HG03139 (cell line): ENCODE measurements at regions not wholly inside any gene's neighbourhood (a gene's known extent, or its start where the extent isn't known, plus 50 kb on each side); places are given as distances from the start of the nearest gene placed in this dataset.

Experiments used
- ATAC-seq: cut with Tn5 transposase; IDR thresholded peaks from one replicate; pipeline ENCODE4 v1.9.1; 2021; ENCODE audit not compliant: unreplicated experiment

DNA sequence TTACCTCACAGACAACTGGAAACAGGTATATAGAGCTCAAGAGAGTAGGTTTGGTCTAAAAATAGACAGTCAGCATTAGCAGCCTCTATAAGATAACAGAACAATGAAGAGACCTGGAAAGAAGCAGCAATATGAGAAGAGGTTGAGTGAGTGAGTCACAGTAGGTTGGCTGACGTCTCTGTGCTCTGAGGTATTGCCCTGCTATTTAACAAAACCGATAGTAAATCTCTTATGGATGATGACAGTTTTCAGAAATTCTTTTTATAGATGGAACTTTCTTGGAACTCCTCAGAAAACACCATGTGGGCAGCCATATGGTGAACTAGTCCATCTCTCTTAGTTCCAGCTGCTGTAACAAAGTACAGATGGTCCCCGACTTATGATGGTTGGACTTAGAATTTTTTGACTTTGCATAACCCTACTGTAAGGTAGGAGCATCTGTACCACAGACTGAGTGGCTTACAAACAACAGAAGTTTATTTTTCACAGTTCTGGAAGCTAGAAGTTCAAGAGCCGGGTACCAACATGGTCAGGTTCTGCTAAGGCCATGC is 123.5 kb downstream of the MBD2 start:
- no peak for ATAC-seq

DNA sequence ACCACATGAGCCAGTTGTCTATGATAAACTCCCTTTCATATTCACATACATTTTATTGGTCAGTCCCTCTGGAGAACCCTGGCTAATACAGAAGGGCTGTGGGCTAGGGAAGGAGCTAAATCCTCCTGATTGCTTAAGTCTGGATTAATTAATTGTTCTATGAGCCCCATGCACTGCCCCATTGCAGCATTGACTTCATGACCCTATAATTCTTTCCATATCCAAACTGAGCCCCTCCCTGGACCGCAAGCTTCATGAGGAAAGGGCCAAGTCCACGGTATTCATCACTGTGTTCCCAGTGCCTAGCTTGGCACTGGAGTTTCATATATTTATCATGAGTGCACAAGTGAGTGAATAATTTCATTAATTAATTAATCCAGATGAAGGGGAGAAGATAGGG is 124.0 kb downstream of the MBD2 start:
- no peak for ATAC-seq

GRCh38 chr18:54094474-54094873 is 130.0 kb downstream of the MBD2 start:
- peak; percentile 59 for ATAC-seq

DNA sequence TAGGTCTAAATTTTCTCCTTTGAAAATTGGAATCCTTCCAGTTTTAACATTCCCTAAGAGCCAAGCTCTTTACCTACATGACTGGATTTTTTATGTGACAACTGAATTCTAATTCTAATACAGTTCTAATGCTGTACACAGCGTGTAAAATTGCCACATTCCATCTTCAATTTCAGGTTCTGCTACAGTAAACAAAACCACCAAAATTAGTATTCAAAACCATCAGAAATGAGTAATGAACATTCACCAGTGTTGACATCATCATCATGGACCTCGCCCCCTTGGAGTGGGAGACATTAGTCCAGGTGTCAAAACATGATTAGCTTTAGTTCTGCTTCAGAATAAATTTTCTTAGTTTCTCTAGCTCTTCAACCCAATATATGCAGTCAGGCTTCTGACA is 133.6 kb downstream of the MBD2 start:
- no peak for ATAC-seq

DNA sequence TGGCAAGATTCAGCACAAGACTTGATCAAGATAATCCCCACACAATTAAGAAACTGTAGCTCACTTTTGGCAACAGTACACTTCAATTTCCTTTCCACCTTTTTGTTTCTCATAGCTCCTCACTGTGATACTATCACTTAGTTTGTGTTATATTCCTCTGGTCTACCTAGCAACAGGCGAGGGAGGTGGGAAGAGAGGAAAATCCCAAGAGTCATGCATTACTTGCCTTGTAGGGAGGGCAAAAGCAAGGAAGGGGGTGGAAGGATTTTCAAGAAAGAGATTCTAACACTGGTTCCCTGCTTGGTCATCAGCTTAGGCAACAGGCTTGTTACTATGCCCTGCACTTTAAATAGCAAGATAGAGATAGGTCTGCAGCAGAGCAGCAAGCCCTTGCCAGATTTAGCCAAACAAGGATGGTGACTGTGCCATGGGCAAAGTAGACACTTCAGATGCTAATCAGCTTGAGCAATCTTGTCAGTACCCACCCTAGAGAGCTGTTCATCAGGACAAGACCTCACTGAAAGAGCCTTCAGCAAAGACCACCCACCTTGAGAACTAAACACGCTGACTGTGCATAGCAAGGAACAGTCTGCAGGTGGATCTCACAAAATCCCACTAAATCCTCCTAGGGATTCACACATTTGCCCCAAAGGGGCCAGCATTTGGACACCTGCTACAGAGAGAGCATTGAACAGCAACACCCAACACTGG is 134.6 kb downstream of the MBD2 start:
- no peak for ATAC-seq

GRCh38 chr18:54086863-54087262 is 137.6 kb downstream of the MBD2 start:
- peak; percentile 31 for ATAC-seq

DNA sequence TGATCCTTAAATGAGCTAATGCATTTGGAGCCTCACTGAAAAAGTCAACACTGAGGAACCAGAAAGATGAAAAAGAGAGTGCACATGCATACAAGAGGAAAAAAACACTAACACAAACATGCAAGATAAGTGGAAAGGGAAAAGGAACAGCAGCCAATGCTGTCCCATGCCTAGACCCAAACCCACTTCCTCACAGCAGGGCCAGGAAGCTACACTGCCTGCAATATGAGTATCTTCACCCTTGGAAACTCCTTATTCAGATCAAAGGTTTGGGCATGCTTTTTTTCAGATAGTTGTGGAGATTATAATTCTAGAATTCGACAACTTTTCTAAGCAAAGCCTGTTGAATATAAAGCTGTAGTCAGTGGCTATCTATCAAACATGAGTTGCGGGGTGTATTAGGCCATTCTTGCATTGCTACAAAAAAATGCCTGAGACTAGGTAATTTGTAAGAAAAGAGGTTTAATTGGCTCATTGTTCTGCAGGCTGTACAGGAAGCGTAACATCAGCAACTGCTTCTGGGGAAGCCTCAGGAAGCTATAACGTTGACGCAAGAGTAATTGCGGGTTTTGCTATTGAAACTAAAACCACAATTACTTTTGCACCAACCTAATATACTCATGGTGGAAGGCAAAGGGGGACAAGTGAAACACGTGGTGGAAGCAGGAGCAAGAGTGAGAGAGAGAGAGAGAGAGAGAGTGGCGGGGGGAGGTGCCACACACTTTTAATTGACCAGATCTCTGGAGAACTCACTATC is 138.2 kb downstream of the MBD2 start:
- ATAC-seq = peak; percentile 85

DNA sequence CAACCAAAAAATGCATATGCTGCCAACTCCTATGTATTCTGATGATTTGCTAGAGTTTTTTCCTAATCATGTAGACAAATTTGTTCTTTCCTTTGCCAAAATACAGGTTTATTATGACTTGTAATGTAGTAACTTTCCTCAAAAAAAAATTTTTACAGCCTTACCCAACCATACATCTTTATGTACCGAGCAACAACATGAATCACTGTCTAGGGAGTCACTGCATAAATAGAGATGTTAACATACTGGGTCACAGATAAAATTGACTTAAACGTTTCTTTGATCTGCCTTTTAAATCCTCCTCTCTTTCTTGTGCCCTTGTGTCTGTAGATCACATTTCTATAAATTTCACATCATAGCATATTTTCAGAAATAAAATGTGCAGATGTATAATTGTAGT is 143.6 kb downstream of the MBD2 start:
- ATAC-seq = no peak

DNA sequence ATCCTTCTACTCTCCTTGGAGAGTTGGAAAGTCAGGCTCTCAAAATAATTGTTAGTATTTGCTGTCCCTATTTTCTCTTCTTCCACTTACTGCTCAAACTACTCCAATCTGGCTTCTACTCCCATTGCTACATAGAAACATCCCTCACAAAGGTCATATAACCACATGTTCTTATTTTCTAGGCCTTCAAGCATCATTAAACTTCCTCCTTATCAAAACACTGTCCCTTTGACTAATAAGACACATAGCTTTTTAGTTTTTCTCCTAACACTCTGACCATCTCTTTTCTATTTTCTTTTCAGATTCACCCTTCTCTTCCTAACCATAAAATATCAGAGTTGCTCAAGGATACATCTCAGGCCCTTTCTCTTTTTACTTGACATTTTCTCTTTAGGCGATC is 148.3 kb downstream of the MBD2 start:
- no peak for ATAC-seq

GRCh38 chr18:54075689-54076088 is 148.8 kb downstream of the MBD2 start:
- no peak for ATAC-seq

- ATAC-seq = no peak
These were observed 154.7 kb downstream of the MBD2 start for GRCh38 chr18:54069729-54070128.

DNA sequence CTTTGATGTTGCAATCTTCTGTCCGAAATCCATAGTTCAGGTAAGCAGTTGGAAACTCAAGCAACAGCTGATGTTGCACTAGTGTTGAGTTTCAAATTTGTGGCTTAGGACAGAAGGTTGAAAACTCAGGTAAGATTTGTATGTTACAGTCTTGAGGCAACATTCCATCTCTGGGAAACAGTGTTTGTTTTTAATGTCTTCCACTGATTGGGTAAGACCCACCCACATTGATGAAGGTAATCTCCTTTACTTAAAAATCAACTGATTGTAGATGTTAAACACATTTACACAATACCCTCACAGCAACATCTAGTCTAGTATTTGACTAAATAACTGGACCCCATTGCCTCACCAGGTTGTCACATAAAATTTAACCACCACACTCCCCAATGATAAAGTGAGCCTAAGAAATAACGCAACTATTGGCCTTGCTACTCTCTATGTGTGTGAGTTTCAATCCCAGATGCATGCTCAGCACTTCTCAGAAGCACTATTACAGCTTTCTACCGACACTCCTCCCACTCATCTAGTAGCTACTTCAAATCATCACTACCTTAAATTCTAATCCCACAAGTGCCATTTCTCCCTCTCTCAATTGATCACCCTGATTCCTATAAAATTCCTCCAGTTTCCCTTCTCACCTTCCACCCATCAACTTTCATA is 164.0 kb downstream of the MBD2 start:
- no peak for ATAC-seq

GRCh38 chr18:54052732-54053429 is 171.6 kb downstream of the MBD2 start:
- no peak for ATAC-seq

- ATAC-seq = no peak
These were observed 172.2 kb downstream of the MBD2 start for GRCh38 chr18:54052259-54052658.

DNA sequence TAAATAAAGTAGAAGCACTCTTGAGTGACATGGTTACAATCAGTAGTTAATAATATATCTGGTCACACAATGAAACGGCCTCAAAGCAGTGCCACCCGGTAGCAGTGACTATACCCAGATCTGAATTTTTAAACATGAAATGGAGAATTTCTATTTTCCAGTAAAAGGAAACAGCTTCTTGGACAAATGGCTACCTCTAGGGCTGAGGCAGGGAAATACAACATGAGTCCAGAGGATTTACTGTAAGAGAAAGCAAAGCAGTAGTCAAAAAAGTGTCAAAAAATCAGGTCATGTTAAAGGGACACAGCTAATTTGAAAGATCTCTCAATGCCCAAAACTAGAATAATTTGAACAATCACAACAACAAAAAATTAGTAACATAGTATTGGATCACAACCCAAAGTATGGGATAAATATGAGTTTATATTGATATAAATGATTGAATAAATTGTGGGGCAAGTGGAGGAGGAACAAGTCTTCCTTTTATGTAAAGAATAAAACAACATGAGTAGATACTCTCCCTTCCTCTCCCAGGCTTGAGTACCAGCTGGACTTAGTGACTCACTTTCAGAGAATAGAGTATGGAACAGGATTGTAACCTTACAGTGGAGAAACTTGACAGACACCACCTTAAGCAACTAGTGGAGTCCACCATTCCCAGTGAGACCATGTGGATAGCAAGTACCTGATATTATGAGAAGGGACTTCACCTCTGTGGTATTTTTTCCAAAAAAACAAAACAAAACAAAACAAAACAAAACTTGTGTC is 180.8 kb downstream of the MBD2 start:
- no peak for ATAC-seq

DNA sequence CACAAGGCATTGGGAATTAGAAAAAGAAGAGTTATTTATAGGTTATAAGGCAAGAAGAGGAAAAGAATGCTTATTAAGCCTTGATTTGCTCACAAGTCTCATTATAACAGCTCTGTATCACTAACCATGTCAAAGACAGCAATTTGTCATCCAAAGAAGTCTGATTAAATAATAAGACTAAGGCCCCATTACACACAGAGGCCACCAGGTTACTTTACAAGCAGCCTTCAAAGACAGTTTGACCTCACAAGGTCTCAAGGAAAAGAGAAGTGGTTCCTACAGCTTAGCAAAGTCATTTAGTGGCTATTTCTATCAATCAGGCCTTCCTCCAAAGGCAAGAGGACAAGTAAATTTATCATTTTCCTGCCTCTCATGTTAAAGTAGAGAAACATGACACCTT is 188.5 kb downstream of the MBD2 start:
- ATAC-seq = no peak

- no peak for ATAC-seq
These were observed 191.4 kb downstream of the MBD2 start for GRCh38 chr18:54033052-54033451.

DNA sequence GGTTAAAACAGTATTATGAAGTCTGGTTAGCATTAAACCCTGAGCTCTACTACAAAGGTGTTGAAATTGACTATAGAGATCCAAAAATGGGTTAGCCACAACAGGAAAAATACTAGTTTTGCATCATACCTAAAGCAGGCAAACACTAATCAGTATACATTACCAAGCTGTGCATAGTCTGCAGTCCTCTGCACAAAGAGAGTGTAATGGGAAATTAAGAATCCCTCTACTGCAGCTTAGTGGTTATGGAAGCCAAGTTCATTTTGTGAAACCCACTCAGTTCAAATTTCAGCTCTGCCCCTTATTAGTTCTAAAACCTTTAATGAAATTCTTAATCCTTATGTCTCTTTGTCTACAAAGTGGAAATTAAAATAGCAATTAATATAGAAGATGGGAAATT is 192.1 kb downstream of the MBD2 start:
- no peak for ATAC-seq

DNA sequence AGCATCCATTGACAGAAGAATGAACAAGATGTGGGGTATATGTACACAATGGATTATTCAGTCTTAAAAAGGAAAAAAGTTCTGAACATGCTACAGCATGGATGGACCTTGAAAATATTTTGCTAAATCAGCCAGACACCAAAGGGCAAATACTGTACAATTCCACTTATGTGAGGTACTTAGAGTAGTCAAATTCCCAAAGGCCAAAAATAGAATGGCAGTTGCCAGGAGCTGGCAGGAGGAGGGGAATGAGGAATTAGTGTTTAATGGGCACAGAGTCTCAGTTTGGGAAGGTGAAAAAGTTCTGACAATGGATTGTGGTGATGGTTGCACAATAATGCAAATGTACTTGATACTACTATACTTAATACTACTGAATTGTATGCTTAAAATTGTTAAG is 193.2 kb downstream of the MBD2 start:
- no peak for ATAC-seq

- no peak for ATAC-seq
These were observed 194.0 kb downstream of the MBD2 start for GRCh38 chr18:54030434-54030833.

GRCh38 chr18:54023471-54023870 is 201.0 kb downstream of the MBD2 start:
- ATAC-seq = no peak
